GM19238 (cell line): ENCODE measurements at regions not wholly inside any gene's neighbourhood (a gene's known extent, or its start where the extent isn't known, plus 50 kb on each side); places are given as distances from the start of the nearest gene placed in this dataset.

ENCODE experiments used
- DNase-seq: peaks from one replicate; pipeline ENCODE4 v3.0.0; 2011; ENCODE audit warnings: low spot score; ENCODE audit not compliant: insufficient read length

- no peak for DNase-seq
These were observed 99.8 kb upstream of the CDH5 start for GRCh38 chr16:66266436-66267291.

DNA sequence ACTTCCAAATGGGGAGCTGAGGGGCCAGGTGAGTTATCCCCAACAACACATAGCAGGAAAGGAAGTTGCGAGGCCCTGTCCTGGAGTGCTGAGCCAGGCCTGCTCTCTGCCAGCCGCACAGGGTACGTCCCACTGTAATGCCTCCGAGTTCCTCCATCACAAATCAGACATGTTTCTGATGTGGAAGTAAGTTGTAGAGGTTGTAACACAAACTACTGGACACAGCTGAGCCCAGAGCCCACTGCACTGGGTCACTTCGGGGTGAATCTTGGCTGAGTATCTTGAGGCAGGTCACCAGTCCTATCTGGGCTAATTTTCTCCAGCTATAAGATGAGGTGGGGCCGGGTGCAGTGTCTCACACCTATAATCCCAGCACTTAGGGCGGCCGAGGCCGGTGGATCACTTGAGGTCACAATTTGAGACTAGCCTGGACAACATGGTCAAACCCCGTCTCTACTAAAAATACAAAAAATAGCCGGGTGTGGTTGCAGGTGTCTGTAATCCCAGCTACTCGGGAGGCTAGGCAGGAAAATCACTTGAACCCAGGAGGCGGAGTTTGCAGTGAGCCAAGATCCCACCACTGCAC lies 100.8 kb upstream of the CDH5 start:
- no peak for DNase-seq

- no peak for DNase-seq
These were observed 101.5 kb upstream of the CDH5 start for GRCh38 chr16:66265048-66265415.

GRCh38 chr16:66264311-66265047 lies 102.0 kb upstream of the CDH5 start:
- DNase-seq = no peak

DNA sequence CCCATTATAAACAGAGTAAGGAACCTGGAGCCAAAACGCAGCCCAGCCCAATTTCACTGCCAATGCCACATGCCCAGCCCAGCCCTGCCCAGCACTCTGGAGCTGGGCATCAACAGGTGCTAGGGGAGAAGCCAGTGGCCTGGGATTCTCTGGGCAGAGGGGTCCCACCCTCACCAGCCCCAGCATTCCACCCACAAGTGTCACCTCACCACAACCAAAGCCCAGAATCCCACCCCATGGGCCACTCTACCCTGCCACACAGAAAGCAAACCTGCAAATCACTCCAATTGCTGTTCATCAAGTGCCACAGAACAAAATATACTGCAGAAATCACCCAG lies 102.5 kb upstream of the CDH5 start:
- no peak for DNase-seq

GRCh38 chr16:66263168-66263972 lies 103.1 kb upstream of the CDH5 start:
- no peak for DNase-seq

DNA sequence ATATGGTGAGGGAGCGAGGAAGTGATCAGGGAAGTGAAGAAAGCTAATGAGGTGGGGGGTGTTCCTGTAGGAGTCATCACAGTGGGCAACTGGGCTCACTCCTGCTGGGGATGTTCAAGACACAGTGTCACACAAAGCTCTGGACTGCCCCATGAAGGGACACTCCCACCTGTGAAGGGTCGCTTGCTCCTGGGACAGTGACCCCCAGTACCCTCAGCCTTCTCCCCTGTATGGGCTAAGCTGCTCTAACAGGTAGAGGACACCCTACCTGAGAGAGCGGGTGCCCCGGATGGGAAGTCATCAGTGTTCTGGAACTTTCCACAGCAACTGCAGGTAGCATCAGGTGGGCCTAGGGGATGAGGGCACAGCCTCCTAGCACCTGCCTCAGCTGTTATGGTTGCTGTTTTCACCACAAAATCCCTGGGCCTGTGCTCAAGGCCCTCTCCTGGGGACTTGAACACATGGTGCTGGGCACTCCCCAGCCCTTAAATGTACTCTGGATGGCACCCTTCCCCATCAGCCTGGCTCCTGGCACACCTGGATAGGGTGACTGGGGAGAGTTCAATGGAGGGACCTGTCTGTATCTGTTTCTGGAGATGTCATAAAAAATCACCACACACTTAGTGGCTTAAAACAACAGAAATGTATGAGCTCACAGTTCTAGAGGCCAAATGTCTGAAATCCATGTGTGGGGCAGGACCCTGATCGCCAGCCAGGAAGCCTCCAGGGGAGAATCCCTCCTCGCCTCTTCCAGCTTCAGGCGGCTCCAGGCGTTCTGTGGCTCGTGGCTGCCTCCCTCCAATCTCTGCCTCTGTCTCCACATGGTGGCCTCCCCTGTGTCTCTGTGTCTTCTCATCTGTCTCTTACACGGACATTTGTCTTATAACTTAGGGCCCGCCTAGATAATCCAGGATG lies 104.0 kb upstream of the CDH5 start:
- no peak for DNase-seq

GRCh38 chr16:66261826-66262225 lies 104.7 kb upstream of the CDH5 start:
- DNase-seq = no peak

GRCh38 chr16:66260522-66261254 lies 105.8 kb upstream of the CDH5 start:
- DNase-seq = no peak

DNA sequence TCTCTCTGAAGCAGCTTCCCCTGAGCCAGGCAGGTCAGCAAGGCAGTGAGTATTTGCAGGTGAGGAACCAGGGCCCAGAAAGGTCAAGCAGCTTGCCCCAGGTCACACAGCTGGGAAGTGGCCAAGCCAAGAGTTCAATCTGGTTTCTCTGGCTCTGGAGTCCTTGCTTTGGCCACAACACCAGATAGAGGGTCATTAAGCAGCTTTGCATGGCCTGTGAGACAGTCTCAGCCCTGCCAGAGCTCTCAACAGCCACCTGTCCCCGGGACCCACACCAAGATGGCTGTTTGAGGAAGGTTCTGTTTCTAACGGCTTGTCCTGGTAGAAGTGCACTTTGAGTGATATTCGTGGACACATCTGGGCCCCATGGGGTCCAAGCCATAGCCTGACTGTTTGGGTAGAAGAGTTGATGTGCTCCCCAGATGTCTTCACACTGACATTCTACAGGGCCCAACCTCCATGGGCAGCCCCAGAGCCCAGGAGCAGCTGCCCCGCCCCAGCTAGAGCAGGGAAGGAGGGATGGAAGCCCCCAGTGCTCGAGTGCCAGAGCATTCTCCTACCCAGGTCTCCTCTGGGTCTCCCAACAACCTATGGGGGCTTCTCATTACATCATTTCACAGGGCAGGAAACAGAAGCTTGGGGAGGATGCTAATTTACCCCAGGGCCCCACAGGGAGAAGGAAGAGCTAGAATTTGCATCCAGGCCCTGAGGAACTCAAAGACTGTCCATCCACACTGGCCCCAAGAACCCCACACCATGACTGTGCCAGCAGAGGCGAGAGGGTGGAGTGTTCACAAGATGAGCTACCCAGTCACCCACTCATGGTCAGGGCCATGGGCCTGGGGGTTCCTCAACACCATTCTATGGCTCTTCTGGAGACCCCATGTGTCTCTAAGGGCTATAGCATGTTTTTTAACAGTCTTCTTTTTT lies 107.3 kb upstream of the CDH5 start:
- DNase-seq = no peak

DNA sequence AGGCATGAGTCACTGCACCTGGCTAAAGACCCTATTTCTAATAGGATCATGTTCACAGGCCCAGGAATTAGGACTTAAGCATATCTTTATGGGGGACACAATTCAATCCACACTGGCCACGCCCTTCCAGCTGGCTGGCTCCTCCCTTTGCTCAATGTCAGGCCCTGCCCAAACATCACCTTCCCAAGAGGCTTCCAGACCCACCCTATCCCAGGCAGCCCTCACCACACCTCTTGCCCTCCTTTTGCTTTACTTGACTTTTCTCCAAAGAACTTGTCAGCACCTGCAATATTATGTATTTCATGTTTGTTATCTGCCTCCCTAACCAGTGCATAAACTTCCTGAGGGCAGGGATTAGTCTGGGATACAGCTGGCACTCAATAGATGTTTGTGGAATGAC lies 109.6 kb upstream of the CDH5 start:
- DNase-seq = no peak

DNA sequence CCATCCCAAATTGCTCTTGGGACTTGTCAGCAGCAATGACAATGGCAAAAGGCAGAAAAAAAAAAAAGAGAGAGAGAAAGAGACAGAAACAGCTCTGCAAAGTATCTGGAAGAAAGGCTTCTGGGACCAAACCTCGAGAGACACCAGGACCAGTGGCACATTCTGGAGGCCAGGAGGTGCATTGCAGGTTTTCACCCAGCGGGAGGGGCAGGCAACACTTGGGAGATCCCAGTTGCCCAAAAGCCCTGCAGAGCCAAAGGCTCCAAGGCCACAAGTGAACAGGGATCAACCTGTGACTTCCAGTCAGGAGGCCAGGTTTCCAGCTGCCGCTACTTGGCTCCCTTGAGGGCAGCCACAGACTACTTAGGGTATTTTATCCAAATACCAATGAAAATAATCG lies 110.8 kb upstream of the CDH5 start:
- DNase-seq = no peak

GRCh38 chr16:66254751-66255150 lies 111.7 kb upstream of the CDH5 start:
- DNase-seq = no peak

DNA sequence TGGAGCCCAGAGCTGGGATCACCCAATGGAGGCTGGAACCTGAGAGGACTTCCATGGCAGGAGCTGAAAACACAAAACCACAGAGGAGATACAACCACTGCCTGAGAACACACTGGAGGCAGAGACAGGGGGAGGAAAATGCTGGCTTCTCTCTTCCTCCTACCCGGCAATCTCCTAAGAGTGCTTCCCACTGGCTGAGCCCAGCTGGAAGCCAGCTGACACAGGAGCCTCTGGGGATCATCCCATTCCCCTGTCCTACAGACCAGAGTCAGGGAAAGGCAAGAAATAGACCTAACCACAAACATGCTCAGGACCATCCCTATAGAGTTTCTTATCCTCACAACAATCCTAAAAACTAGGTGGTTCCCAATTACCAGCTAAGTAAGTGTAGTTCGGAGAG lies 112.4 kb upstream of the CDH5 start:
- no peak for DNase-seq

DNA sequence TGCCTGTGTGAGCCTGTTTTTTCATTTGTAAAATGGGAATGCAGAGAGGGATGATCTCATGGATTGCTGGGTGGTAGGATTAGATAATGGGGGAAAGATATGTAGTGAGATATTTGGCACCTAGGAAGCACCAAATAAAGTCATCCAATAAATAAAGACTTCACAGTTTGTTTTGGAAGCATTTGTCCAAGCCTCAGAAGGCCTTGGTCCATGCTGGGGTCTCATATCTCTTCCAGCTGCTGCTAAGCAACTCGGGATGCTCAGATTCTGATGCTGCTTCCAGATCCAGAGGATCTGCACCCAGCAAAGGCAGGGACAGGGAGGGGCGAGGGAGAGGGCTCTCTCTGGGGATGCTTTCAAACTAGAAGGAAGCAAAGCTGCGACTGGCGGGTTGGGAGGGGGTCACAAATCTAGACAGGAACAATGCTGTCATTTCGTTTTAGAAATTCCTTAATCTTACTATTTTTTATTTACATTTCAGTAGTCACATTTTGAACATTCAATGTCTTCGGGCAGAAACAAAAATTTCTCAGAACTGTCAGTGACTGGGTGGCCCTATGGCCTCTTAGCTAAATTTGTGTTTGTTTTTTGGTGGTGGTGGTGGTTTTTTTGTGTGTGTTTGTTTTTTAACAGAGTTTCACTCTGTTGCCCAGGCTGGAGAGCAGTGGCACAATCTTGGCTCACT lies 114.9 kb upstream of the CDH5 start:
- no peak for DNase-seq

- no peak for DNase-seq
These were observed 115.6 kb upstream of the CDH5 start for GRCh38 chr16:66250686-66251431.
